ENCODE measurements at regions not wholly inside any gene's neighbourhood (a gene's known extent, or its start where the extent isn't known, plus 50 kb on each side); places are given as distances from the start of the nearest gene placed in this dataset.

DNA sequence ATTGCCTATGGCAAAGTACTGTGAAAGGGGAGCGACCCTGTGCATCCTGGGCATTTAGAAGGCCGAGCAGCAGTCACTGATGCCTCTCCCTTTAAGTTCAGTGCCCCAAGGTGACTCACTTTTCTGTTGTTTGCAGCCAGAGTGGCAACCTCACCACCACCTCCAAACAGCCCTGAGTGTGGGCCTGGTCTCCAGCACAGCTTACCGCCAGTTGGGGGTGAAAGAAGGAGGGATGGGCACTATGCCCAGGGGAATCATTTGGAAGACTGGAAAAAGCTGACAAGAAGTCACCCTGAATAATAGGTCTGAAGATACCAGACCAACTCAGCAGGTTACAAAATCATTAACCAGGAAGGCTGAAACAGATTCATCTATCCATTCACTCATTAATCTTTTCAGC lies 571.8 kb downstream of the EPHB1 start:
- TF ChIP-seq, protein P1, sequence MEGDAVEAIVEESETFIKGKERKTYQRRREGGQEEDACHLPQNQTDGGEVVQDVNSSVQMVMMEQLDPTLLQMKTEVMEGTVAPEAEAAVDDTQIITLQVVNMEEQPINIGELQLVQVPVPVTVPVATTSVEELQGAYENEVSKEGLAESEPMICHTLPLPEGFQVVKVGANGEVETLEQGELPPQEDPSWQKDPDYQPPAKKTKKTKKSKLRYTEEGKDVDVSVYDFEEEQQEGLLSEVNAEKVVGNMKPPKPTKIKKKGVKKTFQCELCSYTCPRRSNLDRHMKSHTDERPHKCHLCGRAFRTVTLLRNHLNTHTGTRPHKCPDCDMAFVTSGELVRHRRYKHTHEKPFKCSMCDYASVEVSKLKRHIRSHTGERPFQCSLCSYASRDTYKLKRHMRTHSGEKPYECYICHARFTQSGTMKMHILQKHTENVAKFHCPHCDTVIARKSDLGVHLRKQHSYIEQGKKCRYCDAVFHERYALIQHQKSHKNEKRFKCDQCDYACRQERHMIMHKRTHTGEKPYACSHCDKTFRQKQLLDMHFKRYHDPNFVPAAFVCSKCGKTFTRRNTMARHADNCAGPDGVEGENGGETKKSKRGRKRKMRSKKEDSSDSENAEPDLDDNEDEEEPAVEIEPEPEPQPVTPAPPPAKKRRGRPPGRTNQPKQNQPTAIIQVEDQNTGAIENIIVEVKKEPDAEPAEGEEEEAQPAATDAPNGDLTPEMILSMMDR (IDR thresholded peaks at IDR 0.05; ENCODE audit: low read depth, low read length) = no peak
- TF ChIP-seq EZH2phosphoT487 (IDR thresholded peaks at IDR 0.05; ENCODE audit: low read depth) = no peak
